GM12873 (cell line): ENCODE measurements at regions not wholly inside any gene's neighbourhood (a gene's known extent, or its start where the extent isn't known, plus 50 kb on each side); places are given as distances from the start of the nearest gene placed in this dataset.

Experiments used
- CTCF ChIP-seq: IDR thresholded peaks from 2 replicates; pipeline ENCODE4 v1.5.1; 2012; ENCODE audit warnings: low read depth, mild to moderate bottlenecking, moderate library complexity, low read length, control low read depth; ENCODE audit not compliant: insufficient read depth; ENCODE audit errors: missing control alignments

DNA sequence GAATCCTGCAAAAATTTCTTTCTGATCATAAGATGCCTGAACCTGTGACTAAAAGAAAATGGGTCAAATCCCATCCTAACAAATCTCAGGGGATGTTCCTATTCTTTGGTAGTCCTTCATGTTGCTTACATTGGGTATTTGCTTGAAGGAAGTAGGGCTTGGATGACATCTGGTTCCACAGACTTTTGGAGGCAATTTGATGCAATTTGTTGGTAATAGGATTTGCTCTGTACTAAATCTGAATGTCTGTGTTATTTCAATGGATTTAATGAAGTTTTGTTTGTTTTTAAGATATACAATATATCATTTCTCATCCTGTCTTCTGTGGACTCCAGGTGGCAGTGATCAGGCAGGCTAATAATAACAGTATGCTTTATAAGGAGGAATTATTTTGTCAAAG, 457.9 kb downstream of the ZSWIM6 start:
- no peak for TF ChIP-seq CTCF

- no peak for TF ChIP-seq CTCF
Measured at GRCh38 chr5:61790678-61791077, 458.6 kb downstream of the ZSWIM6 start.

DNA sequence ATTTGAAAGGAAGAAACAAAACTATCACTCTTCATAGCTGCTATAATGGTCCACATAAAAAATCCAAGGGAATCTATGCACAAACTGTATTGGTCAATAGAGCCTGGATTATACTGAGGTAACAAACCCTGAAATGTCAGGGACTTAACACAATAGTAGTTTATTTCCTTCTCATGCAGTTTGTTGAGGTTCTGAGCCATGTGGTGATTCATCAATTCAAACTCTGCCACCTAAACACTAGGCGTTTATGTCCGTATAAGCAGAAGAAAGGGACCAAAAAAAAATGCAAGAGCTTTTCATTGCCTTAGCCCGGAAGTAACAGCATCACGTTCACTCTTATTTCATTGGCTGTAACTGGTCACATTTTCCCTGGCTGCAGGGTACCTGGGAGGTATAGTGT, 464.7 kb downstream of the ZSWIM6 start:
- TF ChIP-seq CTCF, result no peak

DNA sequence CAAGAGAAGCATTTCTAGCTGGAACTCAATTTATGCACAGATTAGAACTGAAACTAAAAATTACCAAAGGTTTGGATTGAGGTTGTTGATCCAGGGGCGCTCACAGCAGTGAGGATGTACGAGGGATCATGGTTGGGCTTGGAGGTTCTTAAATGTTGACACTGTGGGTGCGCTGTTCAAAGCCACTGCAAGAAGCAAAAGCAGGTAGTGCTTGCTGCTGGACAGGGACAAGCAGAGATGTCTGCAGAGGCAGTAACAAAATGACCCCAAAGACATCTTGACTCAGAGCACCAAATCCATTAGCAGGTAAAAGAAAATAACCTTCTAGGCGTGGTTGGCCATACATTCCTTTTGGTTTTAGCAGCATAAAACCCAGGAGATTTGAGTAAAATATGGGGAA, 468.4 kb downstream of the ZSWIM6 start:
- TF ChIP-seq CTCF, result no peak

DNA sequence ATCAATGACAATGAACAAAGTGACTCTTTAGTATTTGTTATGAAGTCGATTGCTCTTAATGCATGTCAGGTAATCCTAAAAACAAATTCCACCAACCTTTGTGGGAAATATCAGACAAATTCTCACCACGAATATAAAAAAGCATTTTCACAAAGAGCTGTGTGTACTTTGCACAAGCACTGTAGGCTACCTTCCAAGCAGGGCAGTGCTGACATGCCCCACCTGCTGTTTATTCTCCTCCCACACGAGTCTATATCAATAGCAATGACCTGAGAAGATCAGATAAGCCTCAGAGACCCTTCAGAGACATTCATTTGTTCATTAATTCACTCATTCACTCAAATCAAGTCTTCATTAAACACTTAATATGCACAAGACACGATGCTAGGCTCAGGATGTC, 469.1 kb downstream of the ZSWIM6 start:
- TF ChIP-seq CTCF, result no peak

DNA sequence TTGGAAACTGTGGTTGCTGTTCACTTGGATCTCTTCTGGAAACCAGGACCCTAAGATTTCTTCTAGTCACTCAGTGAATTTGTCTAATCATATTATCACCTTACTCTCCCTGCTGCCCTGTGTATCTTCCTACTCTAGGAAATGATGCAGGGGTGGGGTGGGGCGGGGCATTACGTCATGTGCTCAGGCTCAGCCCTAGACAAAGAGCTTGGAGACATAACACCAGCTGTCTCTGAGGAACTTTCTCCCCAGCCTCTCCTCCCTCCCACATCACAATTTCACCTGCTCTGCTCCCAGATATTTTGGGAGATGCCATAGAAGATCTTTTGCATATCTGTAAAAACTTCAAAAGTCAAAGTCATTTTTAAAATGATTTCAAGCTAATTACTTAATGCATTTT, 470.4 kb downstream of the ZSWIM6 start:
- no peak for TF ChIP-seq CTCF

DNA sequence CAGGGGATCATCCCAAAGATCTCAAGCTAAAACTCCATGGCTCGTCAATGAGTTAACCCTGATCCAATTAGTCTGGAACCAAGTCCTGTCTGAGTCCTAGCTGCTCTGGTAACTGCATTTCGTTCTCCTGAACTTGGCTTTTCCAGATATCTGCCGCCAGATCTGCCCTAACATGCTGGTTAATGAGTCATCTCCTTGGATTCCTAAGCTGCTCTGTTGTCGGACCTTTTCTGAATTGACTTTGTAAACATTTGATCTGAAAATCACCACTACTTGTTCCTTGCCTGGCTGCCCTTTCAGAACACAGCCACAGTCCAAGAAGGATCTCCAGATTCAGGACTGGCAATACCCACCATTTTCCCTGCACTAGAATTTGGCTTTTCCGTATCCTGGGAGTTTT, 473.0 kb downstream of the ZSWIM6 start:
- TF ChIP-seq CTCF, result no peak
